Subcutaneous abdominal adipose tissue (tissue), 5 donors: ENCODE measurements at regions not wholly inside any gene's neighbourhood (a gene's known extent, or its start where the extent isn't known, plus 50 kb on each side); places are given as distances from the start of the nearest gene placed in this dataset.
"Not testable (repeated sequence)": the region's sequence is repeated elsewhere in the genome, so short reads cannot be mapped to it uniquely, and the experiment has no call there.

Source experiments
- H3K27ac ChIP-seq: one replicate; pipeline ENCODE4 v1.7.0; 2013; ENCODE audit warnings: low read depth, mild to moderate bottlenecking, inconsistent platforms, low read length, moderate library complexity
- H3K27me3 ChIP-seq, 5 donors: one replicate each; pipeline ENCODE4 v1.7.0; 2013; ENCODE audit warnings: low read length in 5 of 5, inconsistent platforms in 1 of 5; ENCODE audit not compliant: control insufficient read depth in 5 of 5, insufficient read depth in 4 of 5
- H3K36me3 ChIP-seq, 5 donors: one replicate each; pipeline ENCODE4 v1.7.0; 2013; ENCODE audit warnings: low read length in 5 of 5; ENCODE audit not compliant: control insufficient read depth in 5 of 5, insufficient read depth in 5 of 5
- H3K4me1 ChIP-seq, 5 donors: one replicate each; pipeline ENCODE4 v1.7.0; 2013; ENCODE audit warnings: low read length in 5 of 5, mild to moderate bottlenecking in 3 of 5, moderate library complexity in 1 of 5; ENCODE audit not compliant: control insufficient read depth in 5 of 5, insufficient read depth in 5 of 5
- H3K4me3 ChIP-seq, 5 donors: one replicate each; pipeline ENCODE4 v1.7.0; 2013; ENCODE audit warnings: low read length in 5 of 5, low read depth in 1 of 5
- H3K9ac ChIP-seq, 5 donors: one replicate each; pipeline ENCODE4 v1.7.0; 2013; ENCODE audit warnings: low read length in 5 of 5, mild to moderate bottlenecking in 4 of 5, moderate library complexity in 3 of 5
- H3K9me3 ChIP-seq, 5 donors: one replicate each; pipeline ENCODE4 v1.7.0; 2013; ENCODE audit warnings: low read length in 5 of 5; ENCODE audit not compliant: control insufficient read depth in 5 of 5
- donor health status: healthy.
- donor health status: healthy.
- donor health status: healthy.
- donor health status: healthy.
- donor health status: healthy.

DNA sequence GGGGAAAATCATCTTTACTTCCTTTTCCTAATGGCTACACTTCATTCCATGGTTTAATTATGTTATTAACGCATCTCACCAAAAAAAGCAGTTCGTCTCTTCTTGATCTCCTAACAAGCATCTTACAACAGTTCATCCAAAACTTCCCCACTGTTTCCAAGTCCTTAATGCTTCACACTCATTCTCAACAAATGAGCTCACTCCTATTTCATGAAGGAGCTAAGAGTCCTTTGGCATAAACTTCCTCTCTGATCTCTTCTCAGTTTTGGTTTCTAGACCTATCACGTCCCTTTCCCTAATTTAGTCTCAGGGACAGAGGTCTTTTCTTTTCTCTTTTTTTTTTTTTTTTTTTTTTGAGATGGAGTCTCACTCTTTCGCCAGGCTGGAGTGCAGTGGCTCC is 205.9 kb upstream of the SLC39A10 start:
- H3K4me1 ChIP-seq, result peaks cover 0 to 13% (median 11%) of the 10 kb centered on the region in 5 donors
- no peak overlapping the region for H3K4me3 ChIP-seq
- no peak overlapping the region for H3K9ac ChIP-seq
- no peak overlapping the region for H3K27ac ChIP-seq
- H3K9me3 ChIP-seq, result no peaks in the 10 kb centered on the region
- H3K27me3 ChIP-seq, result no peaks in the 10 kb centered on the region
- H3K36me3 ChIP-seq, result no peaks in the 10 kb centered on the region

DNA sequence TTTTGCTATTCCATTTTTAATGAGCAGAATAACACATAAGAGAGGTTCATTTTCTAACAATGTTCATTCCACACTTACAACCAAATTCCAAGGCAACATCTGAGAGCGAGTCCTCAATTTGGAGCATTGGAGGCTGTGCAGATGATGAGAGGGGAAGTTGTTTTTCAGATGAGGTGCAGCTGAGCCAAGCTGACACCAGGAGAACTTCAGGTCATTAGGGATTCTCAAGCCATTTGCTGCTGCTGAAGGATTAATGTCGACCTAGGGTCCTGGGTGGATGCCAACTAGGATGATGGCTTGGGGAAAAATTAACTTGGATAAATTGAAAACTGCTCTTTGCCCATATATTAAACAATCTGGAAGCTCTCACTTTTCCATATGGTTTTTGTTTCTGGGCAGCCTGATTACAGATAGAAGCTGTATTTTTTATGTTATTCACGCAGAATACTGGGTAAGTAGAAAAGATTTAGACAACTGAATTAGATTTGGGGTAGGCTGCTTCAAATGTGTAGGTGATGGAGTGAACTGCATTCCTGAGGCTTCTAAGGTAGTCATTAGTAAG is 206.4 kb upstream of the SLC39A10 start:
- Histone ChIP-seq H3K36me3 (no peaks in the 10 kb centered on the region), H3K9ac (no peak overlapping the region), H3K4me3 (no peak overlapping the region), H3K27me3 (no peaks in the 10 kb centered on the region), H3K9me3 (no peaks in the 10 kb centered on the region), H3K4me1 (peaks cover 0 to 10% (median 8%) of the 10 kb centered on the region in 5 donors), H3K27ac (no peak overlapping the region)

DNA sequence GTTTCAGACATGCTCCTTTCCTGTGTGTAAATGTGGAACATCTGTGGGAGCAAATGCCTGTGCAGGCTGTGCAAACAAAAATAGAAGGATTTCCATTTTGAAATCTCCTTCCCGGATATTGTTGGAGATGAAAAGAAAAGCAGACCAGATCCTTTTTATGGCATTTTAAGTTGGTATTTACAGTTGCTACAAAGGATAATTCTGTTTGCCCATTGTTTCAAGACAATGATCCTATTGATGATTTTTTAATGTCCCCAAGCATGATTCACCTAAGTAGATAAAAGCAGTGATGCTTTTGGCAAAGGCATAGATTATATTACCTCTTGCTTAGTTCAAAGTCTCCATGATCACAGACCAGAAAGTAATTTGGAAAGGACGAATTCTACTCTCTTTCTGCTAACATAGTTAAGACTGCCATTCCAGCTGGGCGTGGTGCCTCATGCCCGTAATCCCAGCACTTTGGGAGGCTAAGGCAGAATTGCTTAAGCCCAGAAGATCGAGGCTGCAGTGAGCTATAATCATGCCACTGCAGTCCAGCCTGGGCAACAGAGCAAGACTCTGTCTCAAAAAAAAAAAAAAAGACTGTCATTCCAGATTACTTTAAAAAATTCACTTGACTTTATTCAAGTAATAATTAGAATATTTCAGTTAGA is 209.6 kb upstream of the SLC39A10 start:
- no peak overlapping the region for H3K9ac ChIP-seq
- H3K36me3 ChIP-seq, result no peaks in the 10 kb centered on the region
- peaks cover 0 to 14% (median 12%) of the 10 kb centered on the region in 5 donors for H3K4me1 ChIP-seq
- no peaks in the 10 kb centered on the region for H3K27me3 ChIP-seq
- H3K4me3 ChIP-seq, result no peak overlapping the region
- peaks cover 0 to 5% (median 0%) of the 10 kb centered on the region in 5 donors for H3K9me3 ChIP-seq
- no peak overlapping the region for H3K27ac ChIP-seq

DNA sequence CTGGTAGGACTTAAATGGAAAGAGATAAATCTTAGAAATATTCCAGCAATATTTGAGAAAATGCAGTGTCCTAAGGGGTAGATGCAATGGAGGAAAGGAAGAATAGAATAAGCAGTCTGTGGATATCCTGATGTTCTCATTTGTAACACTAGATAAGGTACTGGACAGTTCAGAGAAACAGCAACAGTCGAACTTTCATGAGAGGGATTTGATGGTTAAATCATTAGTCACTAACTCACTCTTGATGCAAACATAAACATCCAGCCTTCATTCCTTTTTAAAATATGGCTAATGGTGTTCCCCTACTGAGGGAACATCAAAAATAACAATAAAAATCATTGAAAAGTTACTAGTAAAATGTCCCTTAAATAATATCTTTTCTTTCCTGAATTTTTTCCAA is 211.4 kb upstream of the SLC39A10 start:
- no peaks in the 10 kb centered on the region for H3K36me3 ChIP-seq
- peaks cover 0 to 15% (median 8%) of the 10 kb centered on the region in 5 donors for H3K9me3 ChIP-seq
- peaks cover 0 to 10% (median 6%) of the 10 kb centered on the region in 5 donors for H3K4me1 ChIP-seq
- H3K9ac ChIP-seq, result no peak overlapping the region
- no peak overlapping the region for H3K4me3 ChIP-seq
- no peak overlapping the region for H3K27ac ChIP-seq
- H3K27me3 ChIP-seq, result no peaks in the 10 kb centered on the region

DNA sequence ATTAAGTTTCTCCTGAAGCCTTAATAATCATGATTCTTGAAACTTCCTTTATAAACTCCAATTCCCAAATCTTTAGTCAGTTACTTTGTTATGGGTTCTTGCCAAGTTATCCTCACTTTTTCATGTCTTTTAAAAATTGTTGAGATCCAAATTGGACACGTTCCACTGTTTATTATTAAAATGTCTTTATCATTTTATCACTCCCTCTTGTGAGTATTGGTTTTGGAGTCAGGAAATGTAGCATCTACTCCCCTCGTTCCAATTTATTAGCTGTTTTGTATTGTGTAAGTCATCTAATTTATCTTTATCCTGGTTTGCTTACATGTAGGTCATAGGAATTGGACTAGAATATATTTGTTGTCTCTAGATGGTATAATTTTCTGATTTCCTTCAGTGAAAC is 213.1 kb upstream of the SLC39A10 start:
- H3K4me3 ChIP-seq, result no peak overlapping the region
- H3K9me3 ChIP-seq, result peaks cover 0 to 23% (median 13%) of the 10 kb centered on the region in 5 donors
- no peak overlapping the region for H3K27ac ChIP-seq
- H3K27me3 ChIP-seq, result no peaks in the 10 kb centered on the region
- H3K9ac ChIP-seq, result no peak overlapping the region
- H3K4me1 ChIP-seq, result peaks cover 0 to 5% (median 3%) of the 10 kb centered on the region in 5 donors
- no peaks in the 10 kb centered on the region for H3K36me3 ChIP-seq

DNA sequence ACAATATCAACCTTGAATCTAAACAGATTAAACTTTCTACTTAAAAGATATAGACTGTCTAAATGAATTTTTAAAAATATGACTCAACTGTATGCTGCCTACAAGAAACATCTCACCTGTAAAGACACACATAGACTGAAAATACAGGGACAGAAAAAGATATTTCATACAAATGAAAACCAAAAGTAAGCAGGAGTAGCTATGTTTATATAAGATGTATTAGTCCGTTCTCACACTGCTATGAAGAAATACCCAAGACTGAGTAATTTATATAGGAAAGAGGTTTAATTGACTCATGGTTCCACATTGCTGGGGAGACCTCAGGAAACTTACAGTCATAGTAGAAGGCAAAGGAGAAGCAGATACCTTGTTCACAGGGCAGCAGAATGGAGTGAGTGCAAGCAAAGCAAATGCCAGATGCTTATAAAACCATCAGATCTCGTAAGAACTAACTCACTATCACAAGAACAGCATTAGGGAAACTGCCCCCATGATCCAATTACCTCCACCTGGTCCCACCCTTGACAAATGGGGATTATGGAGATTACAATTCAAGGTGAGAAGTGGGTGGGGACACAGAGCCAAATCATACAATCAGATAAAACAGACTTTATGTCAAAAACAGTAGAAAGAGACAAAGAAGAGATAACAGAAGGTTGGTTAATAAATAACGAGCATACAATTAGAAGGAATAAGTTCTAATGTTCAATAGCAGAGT is 214.4 kb upstream of the SLC39A10 start:
- Histone ChIP-seq H3K9ac (no peak overlapping the region), H3K36me3 (no peaks in the 10 kb centered on the region), H3K27me3 (no peaks in the 10 kb centered on the region), H3K4me3 (no peak overlapping the region), H3K27ac (no peak overlapping the region), H3K9me3 (peaks cover 0 to 23% (median 13%) of the 10 kb centered on the region in 5 donors), H3K4me1 (peaks cover 0 to 5% (median 3%) of the 10 kb centered on the region in 5 donors)

DNA sequence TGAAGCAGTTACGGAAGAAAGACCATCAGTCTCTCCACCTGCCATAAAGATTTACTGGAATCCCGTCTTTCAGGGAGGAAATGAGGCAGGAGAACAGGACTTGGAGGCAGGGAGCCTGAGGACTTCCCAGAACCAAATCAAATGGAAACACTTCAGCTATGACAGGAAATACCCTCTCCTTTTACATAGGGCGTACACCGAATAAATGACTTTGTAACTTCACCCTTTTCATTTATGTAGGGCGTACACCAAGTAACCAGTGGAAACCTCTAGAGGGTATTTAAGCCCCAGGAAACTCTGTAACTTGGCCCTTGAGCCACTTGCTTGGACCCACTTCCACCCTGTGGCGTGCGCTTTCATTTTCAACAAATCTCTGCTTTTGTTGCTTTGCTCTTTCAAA is 218.3 kb upstream of the SLC39A10 start:
- H3K4me3 ChIP-seq, result no peak overlapping the region
- H3K9me3 ChIP-seq, result peaks cover 0 to 23% (median 13%) of the 10 kb centered on the region in 5 donors
- no peaks in the 10 kb centered on the region for H3K36me3 ChIP-seq
- H3K27ac ChIP-seq, result no peak overlapping the region
- H3K27me3 ChIP-seq, result no peaks in the 10 kb centered on the region
- H3K4me1 ChIP-seq, result no peaks in the 10 kb centered on the region
- no peak overlapping the region for H3K9ac ChIP-seq

DNA sequence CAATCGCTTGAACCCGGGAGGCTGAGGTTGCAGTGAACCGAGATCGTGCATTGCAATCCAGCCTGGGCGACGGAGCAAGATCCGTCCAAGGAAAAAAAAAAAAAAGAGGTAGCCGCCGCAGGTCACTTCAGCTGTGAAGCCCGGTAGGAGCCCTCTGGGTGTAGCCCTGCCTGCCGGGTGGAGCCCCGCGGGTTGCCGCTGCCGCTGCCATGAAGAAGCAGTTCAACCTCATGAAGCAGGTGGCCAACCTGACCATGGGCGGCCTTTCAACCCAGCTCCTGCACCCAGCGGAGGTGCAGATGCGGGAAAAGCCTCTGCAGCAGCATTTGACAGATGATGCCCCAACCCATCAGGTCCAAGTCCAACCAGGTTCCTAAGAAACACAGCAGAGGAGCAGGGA is 219.5 kb upstream of the SLC39A10 start:
- no peak overlapping the region for H3K27ac ChIP-seq
- no peak overlapping the region for H3K9ac ChIP-seq
- no peak overlapping the region for H3K4me3 ChIP-seq
- H3K4me1 ChIP-seq, result no peaks in the 10 kb centered on the region
- peaks cover 0 to 20% (median 13%) of the 10 kb centered on the region in 5 donors for H3K9me3 ChIP-seq
- no peaks in the 10 kb centered on the region for H3K27me3 ChIP-seq
- no peaks in the 10 kb centered on the region for H3K36me3 ChIP-seq

DNA sequence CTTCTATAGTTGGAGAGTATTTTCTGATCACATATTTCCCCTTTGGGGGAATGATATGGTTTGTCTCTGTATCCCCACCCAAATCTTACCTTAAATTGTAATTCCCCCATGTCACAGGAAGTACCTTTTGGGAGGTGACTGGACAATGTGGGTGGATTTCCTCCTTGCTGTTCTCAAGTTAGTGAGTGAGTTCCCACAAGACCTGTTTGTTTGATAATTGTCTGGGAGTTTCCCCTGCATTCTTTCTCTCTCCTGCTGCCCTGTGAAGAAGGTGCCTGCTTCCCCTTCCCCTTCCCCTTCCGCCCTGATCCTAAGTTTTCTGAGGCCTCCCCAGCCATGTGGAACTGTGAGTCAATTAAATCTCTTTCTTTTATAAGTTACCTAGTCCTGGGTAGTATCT is 222.7 kb upstream of the SLC39A10 start:
- Histone ChIP-seq H3K27me3 (no peaks in the 10 kb centered on the region), H3K4me3 (no peak overlapping the region), H3K9ac (no peak overlapping the region), H3K27ac (no peak overlapping the region), H3K4me1 (no peaks in the 10 kb centered on the region), H3K36me3 (no peaks in the 10 kb centered on the region), H3K9me3 (no peaks in the 10 kb centered on the region)

DNA sequence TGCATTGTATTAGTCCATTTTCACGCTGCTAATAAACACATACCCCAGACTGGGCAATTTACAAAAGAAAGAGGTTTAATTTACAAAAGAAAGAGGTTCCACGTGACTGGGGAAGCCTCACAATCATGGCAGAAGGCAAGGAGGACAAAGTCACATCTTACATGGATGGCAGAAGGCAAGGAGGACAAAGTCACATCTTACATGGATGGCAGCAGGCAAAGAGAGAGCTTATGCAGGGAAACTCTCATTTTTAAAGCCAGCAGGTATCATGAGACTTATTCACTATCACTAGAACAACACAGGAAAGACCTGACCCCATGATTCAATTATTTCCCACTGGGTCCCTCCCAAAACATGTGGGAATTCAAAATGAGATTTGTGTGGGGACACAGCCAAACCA is 223.3 kb upstream of the SLC39A10 start:
- H3K4me3 ChIP-seq, H3K4me1 ChIP-seq, H3K27me3 ChIP-seq, H3K36me3 ChIP-seq, H3K9me3 ChIP-seq, H3K27ac ChIP-seq, H3K9ac ChIP-seq: not testable (repeated sequence)
